8988T (cell line): ENCODE measurements at regions not wholly inside any gene's neighbourhood (a gene's known extent, or its start where the extent isn't known, plus 50 kb on each side); places are given as distances from the start of the nearest gene placed in this dataset.

Experiments
- DNase-seq: peaks from one replicate; pipeline ENCODE4 v3.0.0; 2011

GRCh38 chr14:65937079-65937959 lies 524.8 kb downstream of the FUT8 start:
- DNase-seq = no peak

- no peak for DNase-seq
These were observed 525.4 kb downstream of the FUT8 start for GRCh38 chr14:65937960-65938316.

GRCh38 chr14:65938738-65939137 lies 526.2 kb downstream of the FUT8 start:
- no peak for DNase-seq

GRCh38 chr14:65939184-65939583 lies 526.7 kb downstream of the FUT8 start:
- DNase-seq = no peak

GRCh38 chr14:65940056-65940735 lies 527.7 kb downstream of the FUT8 start:
- DNase-seq = no peak

- DNase-seq = no peak
These were observed 528.6 kb downstream of the FUT8 start for GRCh38 chr14:65941091-65941490.

GRCh38 chr14:65943150-65943549 lies 530.6 kb downstream of the FUT8 start:
- no peak for DNase-seq

- DNase-seq = no peak
These were observed 531.4 kb downstream of the FUT8 start for GRCh38 chr14:65943916-65944410.

- no peak for DNase-seq
These were observed 532.8 kb downstream of the FUT8 start for GRCh38 chr14:65945327-65945726.

- DNase-seq = no peak
These were observed 534.0 kb downstream of the FUT8 start for GRCh38 chr14:65946494-65946893.

- no peak for DNase-seq
These were observed 535.8 kb downstream of the FUT8 start for GRCh38 chr14:65948302-65948701.

- no peak for DNase-seq
These were observed 536.3 kb upstream of the CCDC196 start for GRCh38 chr14:65949711-65950516.

- DNase-seq = no peak
These were observed 531.2 kb upstream of the CCDC196 start for GRCh38 chr14:65954942-65955341.

GRCh38 chr14:65957631-65958205 lies 528.5 kb upstream of the CCDC196 start:
- DNase-seq = no peak

GRCh38 chr14:65958664-65959562 lies 527.3 kb upstream of the CCDC196 start:
- DNase-seq = no peak

GRCh38 chr14:65959563-65960024 lies 526.6 kb upstream of the CCDC196 start:
- DNase-seq = no peak

GRCh38 chr14:65961004-65961403 lies 525.2 kb upstream of the CCDC196 start:
- no peak for DNase-seq

GRCh38 chr14:65962952-65963351 lies 523.2 kb upstream of the CCDC196 start:
- no peak for DNase-seq

- DNase-seq = no peak
These were observed 521.8 kb upstream of the CCDC196 start for GRCh38 chr14:65964366-65964765.

- no peak for DNase-seq
These were observed 520.0 kb upstream of the CCDC196 start for GRCh38 chr14:65966188-65966587.

- DNase-seq = no peak
These were observed 513.8 kb upstream of the CCDC196 start for GRCh38 chr14:65972346-65972870.
